Lung (tissue), 11 donors: ENCODE measurements at regions not wholly inside any gene's neighbourhood (a gene's known extent, or its start where the extent isn't known, plus 50 kb on each side); places are given as distances from the start of the nearest gene placed in this dataset.

ENCODE experiments used
- ATAC-seq: fragments of 200-7000 bp; cut with Tn5 transposase; one replicate; pipeline ENCODE4 v1.9.1; 2020; ENCODE audit warnings: moderate number of reproducible peaks; ENCODE audit not compliant: insufficient read depth, low FRiP score
- DNase-seq, 3 donors: peaks; one replicate each; pipeline ENCODE4 v3.0.0-alpha.2; 2013 to 2017
- H3K27ac ChIP-seq, 2 donors: one replicate each; pipeline ENCODE4 v1.5.1; 2013; ENCODE audit warnings: mild to moderate bottlenecking in 2 of 2, moderate library complexity in 2 of 2, control low read depth in 1 of 2, inconsistent platforms in 1 of 2, low read depth in 1 of 2, low read length in 1 of 2
- H3K27me3 ChIP-seq, 3 donors: one replicate each; pipeline ENCODE4 v1.5.1; 2013; ENCODE audit warnings: low read length in 2 of 3; ENCODE audit not compliant: control insufficient read depth in 3 of 3, insufficient read depth in 3 of 3
- H3K36me3 ChIP-seq, 4 donors: one replicate each; pipeline ENCODE4 v1.5.1; 2013; ENCODE audit warnings: low read length in 4 of 4, mild to moderate bottlenecking in 1 of 4, moderate library complexity in 1 of 4; ENCODE audit not compliant: control insufficient read depth in 4 of 4, insufficient read depth in 4 of 4
- H3K4me1 ChIP-seq, 5 donors: one replicate each; pipeline ENCODE4 v1.5.1; 2013; ENCODE audit warnings: low read length in 5 of 5, mild to moderate bottlenecking in 2 of 5, moderate library complexity in 1 of 5; ENCODE audit not compliant: control insufficient read depth in 5 of 5, insufficient read depth in 5 of 5
- H3K4me3 ChIP-seq: one replicate; pipeline ENCODE4 v1.5.1; 2013; ENCODE audit warnings: mild to moderate bottlenecking, control low read depth, moderate library complexity
- H3K9ac ChIP-seq, 2 donors: one replicate each; pipeline ENCODE4 v1.5.1; 2013; ENCODE audit warnings: low read length in 2 of 2, control low read depth in 1 of 2; ENCODE audit not compliant: insufficient read depth in 1 of 2
- H3K9me3 ChIP-seq, 4 donors: one replicate each; pipeline ENCODE4 v1.5.1; 2013; ENCODE audit warnings: low read length in 3 of 4, mild to moderate bottlenecking in 1 of 4, moderate library complexity in 1 of 4; ENCODE audit not compliant: control insufficient read depth in 4 of 4, insufficient read depth in 3 of 4
- WGBS, 2 donors: extraction: QIAGEN DNeasy Blood & Tissue Kit; methylation state at CpG; one replicate each; pipeline ENCODE4 v1.1.7; 2013; 5-methylcytosine and 5-hydroxymethylcytosine counted together
- TF ChIP-seq, protein P1 (sequence below): IDR thresholded peaks from 2 replicates; pipeline ENCODE4 v1.5.1; 2012; ENCODE audit warnings: mild to moderate bottlenecking; ENCODE audit errors: control extremely low read depth, extremely low read depth
- donor health status: control.
- donor health status: control.
- donor health status: Bipolar disorder and iron deficiency.
- donor health status: healthy.
- donor health status: DM: yes; HTN: yes; CAD: no.

DNA sequence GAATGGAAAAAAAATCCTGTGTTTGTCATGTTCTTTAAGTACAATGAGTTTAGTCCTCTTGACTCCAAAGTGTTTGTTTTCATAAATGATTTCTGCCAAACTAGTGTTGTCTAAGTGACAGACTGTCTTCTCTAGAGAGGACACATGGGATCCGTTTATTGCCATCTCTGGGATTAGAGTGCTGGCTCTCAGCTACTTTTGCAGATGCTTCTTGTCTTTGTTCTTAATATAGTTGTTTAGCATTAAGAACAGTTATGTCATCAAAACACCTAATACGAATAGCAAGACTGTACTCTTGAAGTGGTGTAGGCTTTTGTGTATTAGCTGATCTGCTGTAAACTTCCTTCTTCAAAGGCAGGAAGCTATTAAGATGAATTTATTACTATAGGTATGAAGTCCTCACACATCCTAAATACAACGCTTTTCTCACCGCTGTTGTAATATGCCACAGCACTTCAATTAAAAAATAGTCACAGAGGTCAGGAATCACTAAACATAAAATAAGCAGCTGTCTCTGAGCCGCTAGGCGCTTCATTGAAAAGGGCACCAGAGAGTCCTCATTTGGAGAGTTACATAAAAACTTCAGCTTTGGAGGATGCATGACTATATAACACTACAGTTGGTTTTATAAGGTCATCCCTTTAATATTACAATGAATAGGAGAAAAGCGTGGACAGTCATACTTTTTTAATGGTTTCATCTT, 128.3 kb upstream of the ZNF385D start:
- peak; percentile 85 to 99 (median 99) for DNase-seq
- 53 to 61% methylated on average over 7 of the region's 7 CpGs for WGBS, 2 donors
- TF ChIP-seq, protein P1, sequence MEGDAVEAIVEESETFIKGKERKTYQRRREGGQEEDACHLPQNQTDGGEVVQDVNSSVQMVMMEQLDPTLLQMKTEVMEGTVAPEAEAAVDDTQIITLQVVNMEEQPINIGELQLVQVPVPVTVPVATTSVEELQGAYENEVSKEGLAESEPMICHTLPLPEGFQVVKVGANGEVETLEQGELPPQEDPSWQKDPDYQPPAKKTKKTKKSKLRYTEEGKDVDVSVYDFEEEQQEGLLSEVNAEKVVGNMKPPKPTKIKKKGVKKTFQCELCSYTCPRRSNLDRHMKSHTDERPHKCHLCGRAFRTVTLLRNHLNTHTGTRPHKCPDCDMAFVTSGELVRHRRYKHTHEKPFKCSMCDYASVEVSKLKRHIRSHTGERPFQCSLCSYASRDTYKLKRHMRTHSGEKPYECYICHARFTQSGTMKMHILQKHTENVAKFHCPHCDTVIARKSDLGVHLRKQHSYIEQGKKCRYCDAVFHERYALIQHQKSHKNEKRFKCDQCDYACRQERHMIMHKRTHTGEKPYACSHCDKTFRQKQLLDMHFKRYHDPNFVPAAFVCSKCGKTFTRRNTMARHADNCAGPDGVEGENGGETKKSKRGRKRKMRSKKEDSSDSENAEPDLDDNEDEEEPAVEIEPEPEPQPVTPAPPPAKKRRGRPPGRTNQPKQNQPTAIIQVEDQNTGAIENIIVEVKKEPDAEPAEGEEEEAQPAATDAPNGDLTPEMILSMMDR = no peak
- Histone ChIP-seq H3K36me3 (no peaks in the 10 kb centered on the region), H3K27me3 (no peaks in the 10 kb centered on the region), H3K27ac (no peak overlapping the region), H3K4me1 (peaks cover 0 to 36% (median 10%) of the 10 kb centered on the region in 5 donors), H3K4me3 (no peak overlapping the region), H3K9ac (no peak overlapping the region), H3K9me3 (peaks cover 0 to 1% (median under 1%) of the 10 kb centered on the region in 4 donors)
- no peak for ATAC-seq

DNA sequence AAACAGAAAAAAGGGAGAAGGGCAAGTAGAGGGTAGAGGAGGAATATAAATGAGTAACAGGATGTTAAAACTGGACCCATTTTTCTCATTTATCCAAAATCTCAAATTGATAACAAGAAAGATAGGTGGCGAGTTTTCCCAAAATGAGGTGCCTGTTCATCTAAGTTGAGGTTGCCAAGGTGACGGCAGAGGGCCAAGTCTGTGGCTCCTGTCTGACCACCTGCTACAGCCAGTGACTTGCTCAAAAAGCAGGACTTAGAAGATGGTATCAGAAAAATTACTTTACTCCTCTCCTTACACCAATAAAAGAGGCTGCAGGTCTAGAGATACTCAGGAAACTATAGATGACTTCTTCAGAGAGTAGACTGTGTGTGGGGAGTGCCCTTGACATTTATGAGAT, 137.6 kb upstream of the ZNF385D start:
- Histone ChIP-seq H3K9ac (no peak overlapping the region), H3K36me3 (no peaks in the 10 kb centered on the region), H3K27me3 (no peaks in the 10 kb centered on the region), H3K9me3 (no peaks in the 10 kb centered on the region), H3K27ac (no peak overlapping the region), H3K4me1 (peaks cover 0 to 12% (median 0%) of the 10 kb centered on the region in 5 donors), H3K4me3 (no peak overlapping the region)
- 91 to 98% methylated on average over 2 of the region's 2 CpGs for WGBS, 2 donors
- TF ChIP-seq, protein P1 = no peak
- DNase-seq = no peak
- ATAC-seq = no peak

DNA sequence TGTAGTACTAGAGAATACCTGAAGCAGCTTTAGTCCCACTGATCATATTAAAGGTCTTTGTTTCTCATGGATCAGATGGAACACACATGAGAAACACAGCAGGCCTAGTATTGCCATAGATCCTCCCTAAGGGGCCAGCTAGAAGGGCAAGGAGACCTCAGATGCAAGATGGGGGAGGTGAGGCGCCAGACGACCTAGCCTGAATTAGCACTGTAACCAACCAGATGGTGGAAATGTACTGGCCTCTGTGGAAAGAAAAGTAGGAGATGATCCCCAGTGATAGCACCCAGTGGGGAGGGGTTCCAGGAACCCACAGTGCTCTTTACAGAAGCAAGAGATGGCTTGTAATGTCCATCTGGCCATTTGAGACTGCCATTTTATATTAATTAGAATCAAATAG, 138.2 kb upstream of the ZNF385D start:
- H3K27me3 ChIP-seq = no peaks in the 10 kb centered on the region
- TF ChIP-seq, protein P1 = no peak
- WGBS, 2 donors = 97 to 98% methylated on average over 2 of the region's 2 CpGs
- no peak overlapping the region for H3K9ac ChIP-seq
- H3K4me1 ChIP-seq = peaks cover 0 to 12% (median 0%) of the 10 kb centered on the region in 5 donors
- ATAC-seq = no peak
- no peaks in the 10 kb centered on the region for H3K36me3 ChIP-seq
- DNase-seq = no peak
- H3K9me3 ChIP-seq = no peaks in the 10 kb centered on the region
- H3K27ac ChIP-seq = no peak overlapping the region
- H3K4me3 ChIP-seq = no peak overlapping the region

DNA sequence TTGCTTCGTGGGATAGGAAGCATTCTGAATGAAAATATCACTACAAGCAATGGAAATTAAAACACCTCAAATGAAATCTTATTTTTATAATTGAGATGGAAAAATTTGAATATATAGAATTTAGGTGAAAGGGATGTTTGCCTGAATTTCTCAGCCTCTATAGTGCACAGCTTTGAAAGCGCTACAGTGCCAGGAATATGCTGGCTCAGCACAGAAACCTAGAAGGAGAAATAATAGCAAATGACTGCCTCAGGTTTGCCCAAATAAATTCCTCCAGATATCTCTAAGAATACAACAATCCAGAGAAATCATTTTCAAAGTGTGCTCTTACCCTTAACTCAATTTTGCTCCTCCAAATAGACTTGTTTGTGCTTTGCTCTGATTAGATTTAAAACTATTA, 141.1 kb upstream of the ZNF385D start:
- 91 to 93% methylated on average over 2 of the region's 2 CpGs for WGBS, 2 donors

More for the DNA sequence above, 141.1 kb upstream of the ZNF385D start:
- no peaks in the 10 kb centered on the region for H3K9me3 ChIP-seq
- H3K27me3 ChIP-seq = no peaks in the 10 kb centered on the region
- H3K36me3 ChIP-seq = no peaks in the 10 kb centered on the region
- TF ChIP-seq, protein P1 = no peak
- DNase-seq (no peak), ATAC-seq (no peak)
- peaks cover 0 to 12% (median 4%) of the 10 kb centered on the region in 5 donors for H3K4me1 ChIP-seq
- no peak overlapping the region for H3K4me3 ChIP-seq
- H3K9ac ChIP-seq = no peak overlapping the region
- H3K27ac ChIP-seq = no peak overlapping the region
